ENCODE measurements at regions not wholly inside any gene's neighbourhood (a gene's known extent, or its start where the extent isn't known, plus 50 kb on each side); places are given as distances from the start of the nearest gene placed in this dataset.
"Not testable (repeated sequence)": the region's sequence is repeated elsewhere in the genome, so short reads cannot be mapped to it uniquely, and the experiment has no call there.

DNA sequence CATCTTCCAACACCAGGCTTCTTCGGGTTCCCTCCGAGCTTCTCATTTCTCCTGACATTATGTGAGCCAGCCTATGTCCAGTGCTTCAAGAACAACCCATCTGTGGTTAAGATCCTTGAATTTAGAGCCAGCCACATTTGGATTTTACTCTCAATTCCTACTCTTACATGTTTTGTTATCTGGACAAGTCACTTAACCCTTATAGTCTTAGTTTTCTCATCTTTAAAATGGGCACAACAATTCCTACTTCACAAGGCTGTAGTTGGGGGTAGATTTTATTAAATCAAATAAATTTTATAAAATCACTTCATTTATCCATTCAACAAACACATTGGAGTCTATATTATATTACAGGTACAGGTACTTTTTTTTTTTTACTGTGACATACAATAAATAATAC, 105.5 kb upstream of the SLC38A2 start:
- TF ChIP-seq, protein P1, sequence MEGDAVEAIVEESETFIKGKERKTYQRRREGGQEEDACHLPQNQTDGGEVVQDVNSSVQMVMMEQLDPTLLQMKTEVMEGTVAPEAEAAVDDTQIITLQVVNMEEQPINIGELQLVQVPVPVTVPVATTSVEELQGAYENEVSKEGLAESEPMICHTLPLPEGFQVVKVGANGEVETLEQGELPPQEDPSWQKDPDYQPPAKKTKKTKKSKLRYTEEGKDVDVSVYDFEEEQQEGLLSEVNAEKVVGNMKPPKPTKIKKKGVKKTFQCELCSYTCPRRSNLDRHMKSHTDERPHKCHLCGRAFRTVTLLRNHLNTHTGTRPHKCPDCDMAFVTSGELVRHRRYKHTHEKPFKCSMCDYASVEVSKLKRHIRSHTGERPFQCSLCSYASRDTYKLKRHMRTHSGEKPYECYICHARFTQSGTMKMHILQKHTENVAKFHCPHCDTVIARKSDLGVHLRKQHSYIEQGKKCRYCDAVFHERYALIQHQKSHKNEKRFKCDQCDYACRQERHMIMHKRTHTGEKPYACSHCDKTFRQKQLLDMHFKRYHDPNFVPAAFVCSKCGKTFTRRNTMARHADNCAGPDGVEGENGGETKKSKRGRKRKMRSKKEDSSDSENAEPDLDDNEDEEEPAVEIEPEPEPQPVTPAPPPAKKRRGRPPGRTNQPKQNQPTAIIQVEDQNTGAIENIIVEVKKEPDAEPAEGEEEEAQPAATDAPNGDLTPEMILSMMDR (conservative IDR thresholded peaks at IDR 0.05), result no peak
- H3K9me3 Mint-ChIP-seq, result no peaks in the 10 kb centered on the region
- H3K27me3 ChIP-seq (ENCODE audit: control insufficient read depth, insufficient read depth, low read length, poor library complexity, severe bottlenecking), result no peaks in the 10 kb centered on the region
- peaks cover 9% of the 10 kb centered on the region for H3K4me1 Mint-ChIP-seq
- DNase-seq, result no peak
- H3K9ac ChIP-seq (ENCODE audit: extremely low read depth, low read length, poor library complexity, severe bottlenecking), result no peak overlapping the region
- H3K9me3 ChIP-seq (ENCODE audit: control insufficient read depth, low read length), result no peaks in the 10 kb centered on the region
- H3K36me3 ChIP-seq (ENCODE audit: control insufficient read depth, insufficient read depth, low read length), result no peaks in the 10 kb centered on the region
- H3K4me3 Mint-ChIP-seq, result no peak overlapping the region
- no peaks in the 10 kb centered on the region for H3K27me3 Mint-ChIP-seq (ENCODE audit: insufficient read depth)
- H3K36me3 Mint-ChIP-seq (ENCODE audit: low read depth), result no peaks in the 10 kb centered on the region
- H3K27ac ChIP-seq (ENCODE audit: low read depth, low read length), result no peak overlapping the region
- no peak overlapping the region for H3K4me3 ChIP-seq (ENCODE audit: low read length)
- H3K4me1 ChIP-seq (ENCODE audit: control insufficient read depth, insufficient read depth, low read length), result no peaks in the 10 kb centered on the region
- 91 to 93% methylated on average over 2 of the region's 2 CpGs for WGBS, 2 experiments (ENCODE audit: insufficient coverage in 1 of 2, insufficient read length in 1 of 2)
- H3K27ac Mint-ChIP-seq, result no peak overlapping the region

DNA sequence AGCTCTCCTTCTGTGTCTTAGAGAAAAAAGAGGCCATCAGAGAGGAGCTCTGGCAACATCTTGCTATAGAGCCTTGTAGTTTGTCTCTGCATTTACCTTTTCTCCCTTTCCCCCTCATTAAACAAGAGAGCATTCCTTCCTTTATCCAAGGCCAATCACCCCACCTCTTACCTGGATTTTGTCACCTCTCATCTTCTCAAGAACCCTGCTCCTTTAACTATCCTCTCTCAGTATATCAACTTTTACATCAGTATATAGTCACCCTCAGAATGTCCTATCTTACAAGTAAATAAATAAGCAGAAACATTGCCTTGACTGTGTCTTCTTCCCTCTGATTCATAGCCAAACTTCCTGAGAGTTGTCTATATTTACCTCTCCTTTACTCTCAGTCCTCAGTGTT, 105.0 kb upstream of the SLC38A2 start:
- Histone ChIP-seq H3K27me3 (ENCODE audit: control insufficient read depth, insufficient read depth, low read length, poor library complexity, severe bottlenecking) (no peaks in the 10 kb centered on the region), H3K9ac (ENCODE audit: extremely low read depth, low read length, poor library complexity, severe bottlenecking) (no peak overlapping the region), H3K27ac (ENCODE audit: low read depth, low read length) (no peak overlapping the region), H3K4me3 (ENCODE audit: low read length) (no peak overlapping the region), H3K4me1 (ENCODE audit: control insufficient read depth, insufficient read depth, low read length) (no peaks in the 10 kb centered on the region), H3K36me3 (ENCODE audit: control insufficient read depth, insufficient read depth, low read length) (no peaks in the 10 kb centered on the region), H3K9me3 (ENCODE audit: control insufficient read depth, low read length) (no peaks in the 10 kb centered on the region)
- H3K9me3 Mint-ChIP-seq, result no peaks in the 10 kb centered on the region
- no peak overlapping the region for H3K27ac Mint-ChIP-seq
- H3K36me3 Mint-ChIP-seq (ENCODE audit: low read depth), result no peaks in the 10 kb centered on the region
- no peak for DNase-seq
- H3K27me3 Mint-ChIP-seq (ENCODE audit: insufficient read depth), result no peaks in the 10 kb centered on the region
- H3K4me3 Mint-ChIP-seq, result no peak overlapping the region
- H3K4me1 Mint-ChIP-seq, result peaks cover 9% of the 10 kb centered on the region
- TF ChIP-seq, protein P1 (conservative IDR thresholded peaks at IDR 0.05), result no peak

GRCh38 chr12:46475972-46476645, 103.5 kb upstream of the SLC38A2 start:
- WGBS, 2 experiments (ENCODE audit: insufficient coverage in 1 of 2, insufficient read length in 1 of 2), result 75 to 96% methylated on average over 1 to 3 of the region's 3 CpGs
- TF ChIP-seq, protein P1 (conservative IDR thresholded peaks at IDR 0.05), result no peak
- no peak overlapping the region for H3K27ac ChIP-seq (ENCODE audit: low read depth, low read length)
- H3K4me3 Mint-ChIP-seq, result no peak overlapping the region
- H3K4me1 ChIP-seq (ENCODE audit: control insufficient read depth, insufficient read depth, low read length), result no peaks in the 10 kb centered on the region
- H3K27me3 Mint-ChIP-seq (ENCODE audit: insufficient read depth), result no peaks in the 10 kb centered on the region
- H3K4me1 Mint-ChIP-seq, result peaks cover 15% of the 10 kb centered on the region
- no peaks in the 10 kb centered on the region for H3K36me3 Mint-ChIP-seq (ENCODE audit: low read depth)
- no peak overlapping the region for H3K9ac ChIP-seq (ENCODE audit: extremely low read depth, low read length, poor library complexity, severe bottlenecking)
- no peak for DNase-seq
- H3K27ac Mint-ChIP-seq, result no peak overlapping the region
- no peaks in the 10 kb centered on the region for H3K9me3 Mint-ChIP-seq
- no peaks in the 10 kb centered on the region for H3K36me3 ChIP-seq (ENCODE audit: control insufficient read depth, insufficient read depth, low read length)
- H3K27me3 ChIP-seq (ENCODE audit: control insufficient read depth, insufficient read depth, low read length, poor library complexity, severe bottlenecking), result no peaks in the 10 kb centered on the region
- H3K4me3 ChIP-seq (ENCODE audit: low read length), result no peak overlapping the region
- no peaks in the 10 kb centered on the region for H3K9me3 ChIP-seq (ENCODE audit: control insufficient read depth, low read length)

DNA sequence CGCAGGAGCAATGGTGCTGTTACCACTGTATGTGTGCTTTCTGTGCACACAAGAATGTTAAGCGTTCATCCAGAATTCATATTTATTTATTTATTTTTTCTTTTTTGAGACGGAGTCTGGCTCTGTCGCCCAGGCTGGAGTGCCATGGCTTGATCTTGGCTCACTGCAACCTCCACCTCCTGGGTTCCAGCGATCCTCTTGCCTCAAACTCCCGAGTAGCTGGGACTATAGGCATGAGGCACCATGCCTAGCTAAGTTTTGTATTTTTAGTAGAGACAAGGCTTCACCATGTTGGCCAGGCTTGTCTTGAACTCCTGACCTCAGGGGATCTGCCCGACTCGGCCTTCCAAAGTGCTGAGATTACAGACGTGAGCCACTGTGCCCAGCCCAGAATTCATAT, 101.8 kb upstream of the SLC38A2 start:
- H3K36me3 Mint-ChIP-seq (ENCODE audit: low read depth); DNase-seq; H3K36me3 ChIP-seq (ENCODE audit: control insufficient read depth, insufficient read depth, low read length); H3K4me1 ChIP-seq (ENCODE audit: control insufficient read depth, insufficient read depth, low read length); H3K4me3 Mint-ChIP-seq; H3K27ac Mint-ChIP-seq; H3K9me3 Mint-ChIP-seq; H3K27me3 ChIP-seq (ENCODE audit: control insufficient read depth, insufficient read depth, low read length, poor library complexity, severe bottlenecking); H3K27me3 Mint-ChIP-seq (ENCODE audit: insufficient read depth); H3K4me3 ChIP-seq (ENCODE audit: low read length); H3K27ac ChIP-seq (ENCODE audit: low read depth, low read length); H3K9me3 ChIP-seq (ENCODE audit: control insufficient read depth, low read length); H3K9ac ChIP-seq (ENCODE audit: extremely low read depth, low read length, poor library complexity, severe bottlenecking): not testable (repeated sequence)
- peaks cover 15% of the 10 kb centered on the region for H3K4me1 Mint-ChIP-seq
- 94% methylated on average over 8 to 9 of the region's 9 CpGs for WGBS, 2 experiments (ENCODE audit: insufficient coverage in 1 of 2, insufficient read length in 1 of 2)
